SIG-M5 (cell line): ENCODE measurements at regions not wholly inside any gene's neighbourhood (a gene's known extent, or its start where the extent isn't known, plus 50 kb on each side); places are given as distances from the start of the nearest gene placed in this dataset.
A peak's percentile ranks its signal among the peaks of the same experiment; 100 is the strongest.
"Not testable (repeated sequence)": the region's sequence is repeated elsewhere in the genome, so short reads cannot be mapped to it uniquely, and the experiment has no call there.

ENCODE experiments used
- DNase-seq: peaks from one replicate; lab custom pipeline; 2025; lab: John Stamatoyannopoulos, UW

- DNase-seq, result no peak
These were observed 90.0 kb upstream of the IFNGR1 start for GRCh38 chr6:137309078-137309762.

DNA sequence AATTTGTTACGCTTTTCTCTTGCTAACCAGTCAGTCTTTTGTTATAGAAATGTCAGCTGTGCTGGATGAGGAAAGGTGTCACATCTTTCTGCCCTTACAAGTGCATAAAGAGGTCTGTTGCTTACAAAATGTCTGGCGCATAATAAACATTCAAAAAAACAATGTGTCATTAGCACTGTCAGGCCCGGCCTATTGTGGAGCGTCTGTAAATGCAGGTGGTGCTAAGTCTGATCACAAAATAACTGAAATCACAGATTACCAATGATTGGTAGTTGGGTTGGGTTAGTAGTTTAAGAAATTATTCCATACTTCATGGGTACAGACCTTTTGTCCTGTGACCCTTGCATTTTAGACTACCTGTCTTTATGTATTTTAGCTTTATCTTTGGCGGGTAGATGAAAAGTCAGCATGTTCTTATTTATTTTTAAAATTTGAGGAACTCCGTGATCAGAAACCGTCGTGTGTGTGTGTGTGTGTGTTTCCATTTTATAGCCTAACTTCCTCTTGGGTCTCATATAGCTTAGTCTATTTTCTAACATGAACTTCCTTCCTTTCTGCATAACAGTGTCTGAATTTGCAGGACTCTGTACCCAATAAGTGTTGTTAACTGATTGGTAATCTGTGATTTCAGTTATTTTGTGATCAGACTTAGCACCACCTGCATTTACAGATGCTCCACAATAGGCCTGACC lies 88.1 kb upstream of the IFNGR1 start:
- no peak for DNase-seq

- DNase-seq, result no peak
These were observed 86.5 kb upstream of the IFNGR1 start for GRCh38 chr6:137305691-137306090.

DNA sequence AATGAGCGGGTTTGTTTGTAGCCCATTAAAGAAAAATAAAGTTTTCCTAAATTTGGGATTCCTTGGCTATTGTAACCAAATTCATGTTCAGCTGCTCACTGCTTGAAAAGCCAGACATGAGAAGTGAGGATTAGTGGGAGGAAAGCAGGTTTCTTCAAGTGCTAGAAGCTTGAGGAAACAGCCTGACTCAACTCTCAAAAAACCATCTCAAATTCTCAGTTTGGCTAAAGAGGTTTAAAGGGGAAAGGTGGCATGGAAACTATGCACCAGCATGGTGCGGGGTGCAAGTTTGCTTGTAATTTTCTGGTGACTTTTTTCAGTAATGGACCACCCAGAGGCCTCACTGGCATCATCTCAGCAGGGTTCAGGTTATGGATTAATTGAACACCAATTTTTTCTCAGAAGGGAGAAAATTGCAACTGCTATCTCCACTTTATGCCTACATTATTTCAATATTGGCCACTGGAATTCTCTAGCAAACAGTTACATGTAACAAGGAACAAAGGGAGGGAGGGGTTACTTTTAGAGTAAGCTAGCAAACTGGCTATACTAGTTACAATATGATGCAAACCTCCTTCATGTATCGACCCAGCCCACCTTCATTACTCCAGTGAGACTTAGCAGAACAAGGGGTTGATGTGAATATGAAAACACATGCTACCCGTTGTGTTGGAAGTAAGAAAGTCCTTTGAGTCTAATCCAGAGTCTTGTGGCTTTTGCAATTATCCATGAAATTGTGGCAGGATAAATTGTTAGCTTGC lies 85.0 kb upstream of the IFNGR1 start:
- DNase-seq, result no peak

- DNase-seq, result no peak
These were observed 84.3 kb upstream of the IFNGR1 start for GRCh38 chr6:137303441-137303840.

- DNase-seq, result no peak
These were observed 80.5 kb upstream of the IFNGR1 start for GRCh38 chr6:137299681-137300080.

DNA sequence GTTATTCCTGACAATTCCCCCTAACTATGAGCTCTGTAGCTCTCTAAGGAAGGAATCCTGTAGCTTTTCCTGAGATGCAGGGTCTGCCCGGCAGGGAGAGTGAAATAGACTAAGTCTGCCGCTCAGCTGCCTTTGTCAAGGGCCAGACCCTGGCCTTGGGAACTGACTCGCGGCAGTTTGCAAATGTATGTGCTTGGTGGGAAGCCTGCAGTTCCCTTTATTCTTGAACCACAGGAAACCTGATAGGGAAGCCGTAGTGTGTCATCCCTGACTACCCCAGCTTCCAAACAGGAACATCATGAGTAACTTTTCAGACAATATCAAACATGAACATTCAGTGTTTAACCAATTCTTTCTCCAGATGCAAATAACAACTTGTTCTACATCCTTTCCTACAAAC lies 78.7 kb upstream of the IFNGR1 start:
- no peak for DNase-seq

DNA sequence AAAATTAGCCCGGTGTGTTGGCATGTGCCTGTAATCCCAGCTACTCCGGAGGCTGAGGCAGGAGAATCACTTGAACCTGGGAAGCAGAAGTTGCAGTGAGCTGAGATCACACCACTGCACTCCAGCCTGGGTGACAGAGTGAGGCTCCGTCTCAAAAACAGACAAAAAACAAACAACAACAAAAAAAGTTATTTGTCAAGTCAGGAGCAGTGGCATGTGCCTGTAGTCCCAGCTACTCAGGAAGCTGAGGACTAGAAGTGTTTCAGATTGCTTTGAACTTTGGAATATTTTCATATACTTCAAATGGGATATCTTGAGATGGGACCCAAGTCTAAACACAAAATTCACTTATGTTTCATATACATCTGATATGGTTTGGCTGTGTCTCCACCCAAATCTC lies 73.1 kb upstream of the IFNGR1 start:
- DNase-seq, result not testable (repeated sequence)

DNA sequence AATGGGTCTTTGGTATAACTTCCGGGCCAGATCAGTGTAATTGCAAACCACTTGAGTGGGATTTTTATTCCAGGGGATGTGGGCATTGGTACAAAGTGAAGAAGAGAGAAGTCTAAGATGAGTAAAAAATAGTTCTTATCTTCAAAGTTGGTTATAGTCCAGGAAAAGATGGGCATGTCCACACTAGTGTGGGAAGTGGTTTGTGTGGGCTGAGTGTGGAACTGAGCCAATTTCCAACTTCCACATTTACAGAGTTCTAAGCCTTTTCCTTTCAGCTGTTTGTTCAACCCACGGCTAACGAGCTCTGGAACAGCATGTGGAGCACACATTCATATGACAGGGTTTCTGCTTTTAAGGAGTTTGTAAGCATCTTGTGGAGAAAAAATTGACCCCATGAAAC lies 72.3 kb upstream of the IFNGR1 start:
- peak; percentile 77 for DNase-seq

DNA sequence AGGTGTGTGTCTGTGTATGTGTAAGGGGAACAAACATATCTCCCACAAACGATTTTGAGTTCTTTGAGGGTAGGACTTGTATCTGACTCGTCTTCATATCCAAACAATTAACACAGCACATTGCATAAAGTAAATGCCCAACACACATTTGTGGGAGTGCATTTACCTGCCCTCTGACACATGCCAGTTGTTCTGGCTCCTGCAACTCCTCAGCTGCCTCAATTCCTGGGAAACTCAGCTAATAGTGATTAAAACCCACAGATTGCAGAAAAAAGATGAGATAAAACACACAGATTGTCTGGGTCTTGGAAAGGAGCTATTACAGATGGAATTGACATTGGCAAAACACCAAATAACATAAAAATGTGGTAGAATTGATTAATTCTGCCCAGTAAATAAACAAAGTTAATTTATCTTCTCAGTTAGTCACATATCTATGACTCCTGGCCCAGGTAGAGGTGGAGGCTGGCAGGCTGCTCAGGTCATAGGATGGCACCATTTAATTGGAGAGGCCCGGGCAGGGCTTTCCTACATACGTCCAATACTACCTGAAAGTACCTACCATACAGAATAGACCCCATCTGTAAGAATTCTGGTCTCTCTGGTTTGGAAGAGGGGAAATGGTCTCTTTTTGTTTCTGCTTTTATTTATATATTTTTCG lies 71.5 kb upstream of the IFNGR1 start:
- no peak for DNase-seq

- DNase-seq, result no peak
These were observed 67.7 kb upstream of the IFNGR1 start for GRCh38 chr6:137286916-137287315.

GRCh38 chr6:137286368-137286767 lies 67.2 kb upstream of the IFNGR1 start:
- no peak for DNase-seq

DNA sequence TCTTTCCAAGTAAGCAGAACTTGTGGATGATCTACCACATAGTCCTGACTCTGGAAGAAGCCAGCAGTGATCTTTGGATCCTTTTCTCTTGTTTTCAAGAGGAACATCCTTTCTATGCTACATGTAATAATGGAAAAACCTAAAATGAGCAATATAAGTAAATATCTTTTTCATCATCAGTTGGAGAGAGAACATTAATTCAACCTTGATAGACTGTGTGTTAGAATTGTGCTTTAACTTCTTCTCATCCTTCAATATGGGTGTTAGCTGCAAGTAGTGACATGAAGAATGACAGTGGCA lies 65.6 kb upstream of the IFNGR1 start:
- no peak for DNase-seq

DNA sequence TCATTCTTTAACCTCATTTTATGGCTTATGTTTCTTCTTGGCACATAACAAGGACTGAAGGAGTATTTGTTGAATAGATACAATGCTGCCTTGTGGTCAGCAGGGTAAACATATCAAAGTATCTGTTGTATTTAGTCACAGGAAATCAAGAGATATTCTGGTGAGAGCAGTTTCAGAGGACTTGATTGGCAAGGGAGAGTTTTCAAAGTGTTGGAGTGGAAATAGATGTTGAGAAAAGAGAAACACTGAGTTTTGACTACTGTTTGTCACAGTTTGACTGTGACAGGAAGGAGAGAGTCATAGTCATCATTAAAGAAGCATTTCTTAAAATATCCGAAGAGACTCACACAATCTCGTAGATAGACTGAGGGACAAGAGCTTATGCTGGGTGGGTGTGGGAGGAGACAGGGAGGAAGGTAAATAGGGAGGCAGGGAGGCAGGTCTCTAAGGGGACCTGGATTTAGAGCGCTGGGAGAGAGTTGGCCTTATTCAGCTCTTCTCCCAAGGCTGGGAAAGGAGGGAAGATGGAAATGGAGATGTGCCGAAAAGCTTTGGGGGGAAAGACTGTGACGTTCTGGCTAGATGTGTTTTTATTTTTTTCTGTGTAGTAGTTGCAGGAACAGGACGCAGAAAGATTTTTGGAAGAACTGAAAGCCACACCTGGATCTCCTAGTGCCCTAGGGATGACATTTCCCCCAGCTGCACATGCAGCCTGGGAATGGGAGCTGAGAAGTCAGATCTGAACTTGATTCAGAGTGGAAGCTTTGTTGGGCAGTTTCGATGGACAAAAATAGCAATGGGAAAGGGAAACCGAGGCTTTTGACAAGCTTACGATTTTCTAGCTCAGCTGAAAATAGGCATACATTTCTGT lies 65.0 kb upstream of the IFNGR1 start:
- no peak for DNase-seq

- DNase-seq, result no peak
These were observed 63.9 kb upstream of the IFNGR1 start for GRCh38 chr6:137283080-137283479.

DNA sequence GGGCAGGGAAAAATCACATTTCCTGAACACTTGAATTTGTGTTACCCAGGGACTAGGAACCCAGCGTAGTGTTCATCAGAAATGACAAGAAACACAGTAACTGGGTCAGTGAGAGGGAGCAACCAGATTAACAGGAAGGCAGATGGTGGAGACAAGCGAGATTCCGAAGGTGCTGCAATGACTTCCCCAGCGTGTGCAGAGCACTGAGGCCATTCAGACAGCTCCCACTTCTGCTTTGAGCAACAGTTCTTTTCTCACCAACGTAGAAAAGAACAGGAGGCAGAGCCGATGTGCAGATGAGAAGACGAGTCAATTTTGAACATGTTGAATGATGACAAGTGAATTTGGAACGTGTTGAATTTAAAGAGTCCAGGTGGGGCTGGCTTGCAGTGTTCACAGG lies 63.1 kb upstream of the IFNGR1 start:
- no peak for DNase-seq

GRCh38 chr6:137279279-137279678 lies 60.1 kb upstream of the IFNGR1 start:
- not testable (repeated sequence) for DNase-seq

DNA sequence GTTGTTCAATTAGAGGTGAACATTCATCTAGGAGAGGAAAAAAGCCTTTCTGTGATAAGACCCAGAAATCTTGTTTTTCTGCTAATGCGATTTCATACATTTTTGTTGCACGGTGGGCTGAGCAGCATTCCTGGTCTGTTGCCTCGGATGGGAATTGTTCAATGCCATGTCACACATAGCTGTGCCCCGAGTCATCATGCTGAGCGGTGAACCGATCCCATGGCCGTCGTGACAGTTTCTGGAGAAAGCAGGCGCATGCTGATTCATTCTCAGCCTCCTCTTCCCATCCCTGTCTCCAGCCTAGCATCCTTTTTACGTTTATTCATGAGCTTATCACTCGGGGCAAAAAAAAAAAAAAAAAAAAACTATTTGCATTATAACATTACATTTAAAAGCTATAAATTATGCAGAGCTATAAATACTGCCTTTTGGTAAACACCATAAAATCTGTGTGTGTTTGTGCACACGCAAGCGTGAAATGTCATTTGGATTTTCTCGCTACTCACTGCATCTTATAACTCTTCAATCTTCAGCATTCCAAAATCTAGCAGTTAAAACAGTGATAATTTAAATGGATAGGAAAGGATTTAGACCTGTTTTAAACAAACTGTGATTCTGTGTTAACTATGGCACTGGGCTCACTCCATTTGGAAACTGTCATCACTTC lies 58.9 kb upstream of the IFNGR1 start:
- no peak for DNase-seq

DNA sequence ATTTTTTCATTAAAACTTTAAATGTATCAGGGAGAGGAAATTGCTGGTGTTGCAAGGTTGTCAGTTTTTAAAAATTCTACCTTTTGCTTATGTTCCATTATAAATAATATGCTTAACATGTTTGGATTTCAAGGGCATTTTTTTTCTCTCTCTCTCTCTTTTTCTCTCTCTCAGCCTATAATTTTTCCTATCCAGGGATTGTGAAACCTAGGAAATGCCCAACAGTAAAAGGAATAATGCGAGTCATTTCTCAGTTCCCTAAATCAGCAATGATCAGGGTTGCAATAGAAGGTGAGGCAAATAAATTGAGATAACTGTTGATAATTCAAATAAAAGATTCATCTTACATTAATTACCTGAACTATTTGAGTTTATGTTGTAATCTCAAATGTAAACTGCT lies 53.2 kb upstream of the IFNGR1 start:
- DNase-seq, result no peak

- DNase-seq, result no peak
These were observed 52.3 kb upstream of the IFNGR1 start for GRCh38 chr6:137271245-137272183.
